ENCODE measurements at regions not wholly inside any gene's neighbourhood (a gene's known extent, or its start where the extent isn't known, plus 50 kb on each side); places are given as distances from the start of the nearest gene placed in this dataset.

DNA sequence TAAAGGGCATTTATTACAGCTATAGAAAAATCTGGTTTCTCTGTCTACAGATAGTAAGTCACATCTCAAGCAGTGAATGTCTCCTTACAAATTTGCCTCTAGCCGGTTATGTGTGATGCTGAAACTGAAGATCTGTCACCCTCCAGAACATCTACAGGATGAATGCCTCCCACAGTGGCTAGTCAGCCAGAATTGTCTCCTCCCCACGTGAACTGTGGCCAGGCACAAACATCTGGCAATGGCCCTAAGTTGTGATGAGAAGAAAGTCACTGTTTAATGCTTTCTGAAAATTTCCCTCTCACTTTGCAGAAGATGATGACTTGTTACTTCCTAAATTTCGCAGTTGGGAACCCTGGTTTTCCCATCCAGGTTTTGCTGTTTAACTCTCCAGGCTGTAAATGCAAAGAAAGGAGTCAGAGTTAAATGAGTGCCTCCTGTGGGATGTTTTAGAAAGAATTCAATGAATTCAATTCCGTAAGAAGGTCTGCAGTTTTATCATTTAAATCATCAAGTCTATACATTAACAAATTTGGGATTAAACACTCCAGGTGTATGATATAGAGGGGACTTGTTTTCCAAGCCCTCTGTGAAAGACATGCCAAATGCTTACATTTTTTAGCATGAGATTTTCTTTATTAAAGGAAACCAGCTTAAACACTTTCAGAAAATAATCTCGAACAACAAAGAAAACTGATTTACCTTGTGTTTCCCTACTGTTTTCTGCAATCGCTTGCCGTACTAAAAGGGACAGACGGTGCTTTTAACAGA, 55.4 kb upstream of the TLR3 start:
- H3K9ac ChIP-seq, result no peak overlapping the region
- no peak for DNase-seq
- no peaks in the 10 kb centered on the region for H4K20me1 ChIP-seq (ENCODE audit: insufficient read depth)
- H3F3A ChIP-seq (ENCODE audit: insufficient read depth), result no peaks in the 10 kb centered on the region
- H3K4me2 ChIP-seq (ENCODE audit: unreplicated experiment), result no peak overlapping the region
- H3K4me3 ChIP-seq, result no peak overlapping the region
- H3K9me2 ChIP-seq (ENCODE audit: insufficient read depth), result no peaks in the 10 kb centered on the region
- peaks cover 14% of the 10 kb centered on the region; the same call in 1 of the 2 replicates for H3K27me3 ChIP-seq (replicated peaks; ENCODE audit: insufficient read depth)
- in situ Hi-C loops (cut with MboI), result no loop called here
- H3K4me1 ChIP-seq (ENCODE audit: insufficient read depth), result no peaks in the 10 kb centered on the region
- TF ChIP-seq EZH2 (IDR thresholded peaks at IDR 0.05; ENCODE audit: insufficient read depth, poor library complexity, severe bottlenecking) (no peak), EZH2phosphoT487 (IDR thresholded peaks at IDR 0.05; ENCODE audit: insufficient read depth, low read depth) (no peak)
- WGBS, 2 experiments (ENCODE audit: low coverage in 1 of 2, low lambda C conversion rate in 2 of 2, missing lambda C conversion rate in 2 of 2), result 40 to 43% methylated on average over 8 of the region's 8 CpGs
- H3K27ac ChIP-seq, result no peak overlapping the region
- no peaks in the 10 kb centered on the region for H3K79me2 ChIP-seq (ENCODE audit: insufficient read depth)
- H3K36me3 ChIP-seq (ENCODE audit: low read depth), result no peaks in the 10 kb centered on the region
- no peaks in the 10 kb centered on the region for H3K9me3 ChIP-seq (ENCODE audit: low read depth)
- H2AFZ ChIP-seq, result no peak overlapping the region

DNA sequence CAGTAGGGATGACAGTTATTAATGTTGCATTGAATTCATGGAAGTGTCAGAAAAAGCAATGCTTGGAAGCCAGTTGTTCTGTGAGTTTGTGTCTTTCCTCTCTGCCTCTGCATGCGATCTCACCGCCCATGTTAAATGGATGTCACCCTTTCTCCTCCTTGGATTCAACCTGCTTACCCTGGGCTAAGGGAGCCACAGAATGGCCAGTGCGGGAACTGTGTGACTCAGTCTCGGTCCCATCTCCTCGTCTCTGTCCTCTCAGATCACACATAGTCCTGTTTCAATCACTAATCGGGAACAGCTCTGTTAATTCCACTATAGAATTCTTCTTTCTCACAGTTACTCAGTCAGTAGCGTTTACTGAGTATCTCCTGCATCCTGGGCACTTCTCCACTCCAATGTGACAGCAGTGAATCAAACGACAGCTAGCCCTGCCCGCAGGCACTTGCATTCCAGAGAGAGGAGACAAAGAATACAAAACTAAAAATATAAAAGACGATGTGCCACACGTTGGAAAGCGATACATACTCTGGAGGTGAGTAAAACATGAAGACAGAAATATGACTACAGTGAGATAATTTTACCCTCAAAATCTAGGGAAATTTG, 53.6 kb upstream of the TLR3 start:
- in situ Hi-C loops (cut with MboI), result no loop called here
- H2AFZ ChIP-seq, result no peak overlapping the region
- no peak overlapping the region for H3K4me3 ChIP-seq
- no peak overlapping the region for H3K9ac ChIP-seq
- no peak overlapping the region for H3K4me2 ChIP-seq (ENCODE audit: unreplicated experiment)
- H3K79me2 ChIP-seq (ENCODE audit: insufficient read depth), result no peaks in the 10 kb centered on the region
- no peaks in the 10 kb centered on the region for H3K9me3 ChIP-seq (ENCODE audit: low read depth)
- no peaks in the 10 kb centered on the region for H3F3A ChIP-seq (ENCODE audit: insufficient read depth)
- no peak for DNase-seq
- no peak overlapping the region for H3K27ac ChIP-seq
- no peaks in the 10 kb centered on the region for H3K4me1 ChIP-seq (ENCODE audit: insufficient read depth)
- TF ChIP-seq EZH2 (IDR thresholded peaks at IDR 0.05; ENCODE audit: insufficient read depth, poor library complexity, severe bottlenecking) (no peak), EZH2phosphoT487 (IDR thresholded peaks at IDR 0.05; ENCODE audit: insufficient read depth, low read depth) (no peak)
- H4K20me1 ChIP-seq (ENCODE audit: insufficient read depth), result no peaks in the 10 kb centered on the region
- no peaks in the 10 kb centered on the region for H3K36me3 ChIP-seq (ENCODE audit: low read depth)
- WGBS, 2 experiments (ENCODE audit: low coverage in 1 of 2, low lambda C conversion rate in 2 of 2, missing lambda C conversion rate in 2 of 2), result 54 to 63% methylated on average over 12 of the region's 12 CpGs
- no peaks in the 10 kb centered on the region for H3K9me2 ChIP-seq (ENCODE audit: insufficient read depth)
- H3K27me3 ChIP-seq (replicated peaks; ENCODE audit: insufficient read depth), result peaks cover 14% of the 10 kb centered on the region; the same call in 1 of the 2 replicates

GRCh38 chr4:186016796-186017195, 52.2 kb upstream of the TLR3 start:
- H4K20me1 ChIP-seq (ENCODE audit: insufficient read depth), result no peaks in the 10 kb centered on the region
- no peaks in the 10 kb centered on the region for H3K36me3 ChIP-seq (ENCODE audit: low read depth)
- H3K4me3 ChIP-seq, result no peak overlapping the region
- H3K27ac ChIP-seq, result no peak overlapping the region
- H3K9me3 ChIP-seq (ENCODE audit: low read depth), result no peaks in the 10 kb centered on the region
- in situ Hi-C loops (cut with MboI), result no loop called here
- no peak for DNase-seq
- WGBS, 2 experiments (ENCODE audit: low coverage in 1 of 2, low lambda C conversion rate in 2 of 2, missing lambda C conversion rate in 2 of 2), result 61 to 70% methylated on average over 4 of the region's 4 CpGs
- no peaks in the 10 kb centered on the region for H3K9me2 ChIP-seq (ENCODE audit: insufficient read depth)
- H3K4me1 ChIP-seq (ENCODE audit: insufficient read depth), result no peaks in the 10 kb centered on the region
- no peak overlapping the region for H2AFZ ChIP-seq
- no peaks in the 10 kb centered on the region for H3F3A ChIP-seq (ENCODE audit: insufficient read depth)
- no peak for TF ChIP-seq EZH2phosphoT487 (IDR thresholded peaks at IDR 0.05; ENCODE audit: insufficient read depth, low read depth)
- no peak for TF ChIP-seq EZH2 (IDR thresholded peaks at IDR 0.05; ENCODE audit: insufficient read depth, poor library complexity, severe bottlenecking)
- no peaks in the 10 kb centered on the region for H3K79me2 ChIP-seq (ENCODE audit: insufficient read depth)
- no peak overlapping the region for H3K4me2 ChIP-seq (ENCODE audit: unreplicated experiment)
- peaks cover 14% of the 10 kb centered on the region; the same call in 1 of the 2 replicates for H3K27me3 ChIP-seq (replicated peaks; ENCODE audit: insufficient read depth)
- H3K9ac ChIP-seq, result no peak overlapping the region

GRCh38 chr4:186017801-186018200, 51.2 kb upstream of the TLR3 start:
- no peaks in the 10 kb centered on the region for H3K9me3 ChIP-seq (ENCODE audit: low read depth)
- H3K4me3 ChIP-seq, result no peak overlapping the region
- no peak overlapping the region for H2AFZ ChIP-seq
- no peaks in the 10 kb centered on the region for H3K79me2 ChIP-seq (ENCODE audit: insufficient read depth)
- H3K27ac ChIP-seq, result no peak overlapping the region
- no peaks in the 10 kb centered on the region for H3F3A ChIP-seq (ENCODE audit: insufficient read depth)
- TF ChIP-seq EZH2 (IDR thresholded peaks at IDR 0.05; ENCODE audit: insufficient read depth, poor library complexity, severe bottlenecking) (no peak), EZH2phosphoT487 (IDR thresholded peaks at IDR 0.05; ENCODE audit: insufficient read depth, low read depth) (no peak)
- H3K36me3 ChIP-seq (ENCODE audit: low read depth), result no peaks in the 10 kb centered on the region
- 57% methylated on average over 6 of the region's 6 CpGs for WGBS, 2 experiments (ENCODE audit: low coverage in 1 of 2, low lambda C conversion rate in 2 of 2, missing lambda C conversion rate in 2 of 2)
- H3K4me1 ChIP-seq (ENCODE audit: insufficient read depth), result no peaks in the 10 kb centered on the region
- H4K20me1 ChIP-seq (ENCODE audit: insufficient read depth), result no peaks in the 10 kb centered on the region
- no peak overlapping the region for H3K4me2 ChIP-seq (ENCODE audit: unreplicated experiment)
- DNase-seq, result no peak
- H3K9me2 ChIP-seq (ENCODE audit: insufficient read depth), result no peaks in the 10 kb centered on the region
- in situ Hi-C loops (cut with MboI), result no loop called here
- no peak overlapping the region for H3K9ac ChIP-seq
- H3K27me3 ChIP-seq (replicated peaks; ENCODE audit: insufficient read depth), result peaks cover 14% of the 10 kb centered on the region; the same call in 1 of the 2 replicates

Data from GM23248 (cell line).